NCI-H460 (cell line): ENCODE measurements at regions not wholly inside any gene's neighbourhood (a gene's known extent, or its start where the extent isn't known, plus 50 kb on each side); places are given as distances from the start of the nearest gene placed in this dataset.
"Not testable (repeated sequence)": the region's sequence is repeated elsewhere in the genome, so short reads cannot be mapped to it uniquely, and the experiment has no call there.

ENCODE experiments used
- DNase-seq: peaks from one replicate; pipeline ENCODE4 v3.0.0-alpha.2; 2016; ENCODE audit warnings: low read depth; ENCODE audit errors: extremely low read depth

DNA sequence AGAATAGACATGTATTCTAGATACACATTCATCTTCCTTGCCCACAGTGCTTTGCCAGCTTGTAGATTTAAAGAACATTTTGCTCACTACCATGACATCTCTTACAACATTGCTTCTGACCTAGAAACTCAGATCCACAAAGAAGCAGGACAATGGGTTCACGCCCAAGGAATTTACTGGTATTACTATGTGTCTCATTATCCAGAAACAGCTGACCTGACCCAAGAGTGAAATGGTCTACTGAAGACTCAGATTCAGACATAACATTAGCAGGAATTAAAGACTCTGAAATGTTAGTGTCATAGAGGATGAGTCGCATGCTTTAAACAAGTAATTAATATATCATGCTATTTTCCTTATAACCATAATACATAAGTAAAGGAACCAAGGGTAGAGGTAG is 731.4 kb downstream of the GALC start:
- no peak for DNase-seq

DNA sequence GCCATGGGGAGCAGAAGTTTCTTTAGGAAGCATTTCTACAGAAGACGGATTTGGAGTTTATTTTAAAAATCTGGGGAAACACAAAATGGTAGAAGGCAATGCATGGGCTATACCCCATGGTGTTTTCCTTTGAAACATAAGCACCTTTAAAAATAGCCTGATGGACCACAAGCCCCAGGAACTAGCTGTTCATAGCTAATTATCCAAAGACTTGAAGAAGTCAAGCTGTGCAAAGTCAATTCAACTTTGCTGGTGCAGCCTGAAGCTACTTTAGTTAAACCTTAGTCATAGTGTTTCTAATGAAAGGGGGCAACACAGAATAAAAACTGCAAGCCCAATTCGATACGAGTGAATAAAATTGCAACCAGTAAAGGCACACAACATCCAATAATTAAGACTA is 732.5 kb downstream of the GALC start:
- no peak for DNase-seq

DNA sequence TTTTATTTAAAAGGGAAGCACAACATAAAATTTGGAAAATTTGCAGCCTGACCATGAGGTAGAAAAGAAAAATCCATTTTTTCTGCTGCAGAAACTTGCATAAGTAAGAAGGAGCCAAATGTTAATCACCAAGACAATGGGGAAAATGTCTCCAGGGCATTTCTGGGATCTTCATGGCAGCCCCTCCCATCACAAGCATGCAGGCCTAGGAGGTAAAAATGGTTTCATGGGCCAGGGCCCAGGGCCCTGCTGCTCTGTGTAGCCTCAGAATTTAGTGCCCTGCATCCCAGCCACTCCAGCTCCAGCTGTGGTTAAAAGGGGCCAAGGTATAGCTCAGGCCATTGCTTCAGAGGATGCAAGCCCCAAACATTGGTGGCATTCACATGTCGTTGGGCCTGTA is 735.6 kb downstream of the GALC start:
- no peak for DNase-seq

DNA sequence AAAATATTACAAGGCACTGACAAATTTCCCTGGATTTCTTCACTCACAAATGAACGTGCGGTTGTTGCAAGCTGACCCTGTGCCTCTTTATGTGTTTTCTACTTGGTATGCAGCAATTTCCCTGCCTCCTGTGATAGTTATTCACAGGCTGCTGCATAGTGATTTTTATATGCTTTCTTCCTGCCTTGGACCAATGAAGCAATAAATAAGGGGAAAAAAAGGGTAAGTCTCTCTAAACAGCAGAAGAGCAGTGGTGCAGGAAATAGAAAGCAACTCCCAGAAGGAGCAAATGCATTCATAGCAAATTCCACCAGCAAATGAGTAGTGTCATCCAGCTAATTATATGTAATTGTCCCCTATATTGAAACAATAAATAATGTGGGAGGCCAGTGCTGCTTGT is 737.9 kb downstream of the GALC start:
- no peak for DNase-seq

DNA sequence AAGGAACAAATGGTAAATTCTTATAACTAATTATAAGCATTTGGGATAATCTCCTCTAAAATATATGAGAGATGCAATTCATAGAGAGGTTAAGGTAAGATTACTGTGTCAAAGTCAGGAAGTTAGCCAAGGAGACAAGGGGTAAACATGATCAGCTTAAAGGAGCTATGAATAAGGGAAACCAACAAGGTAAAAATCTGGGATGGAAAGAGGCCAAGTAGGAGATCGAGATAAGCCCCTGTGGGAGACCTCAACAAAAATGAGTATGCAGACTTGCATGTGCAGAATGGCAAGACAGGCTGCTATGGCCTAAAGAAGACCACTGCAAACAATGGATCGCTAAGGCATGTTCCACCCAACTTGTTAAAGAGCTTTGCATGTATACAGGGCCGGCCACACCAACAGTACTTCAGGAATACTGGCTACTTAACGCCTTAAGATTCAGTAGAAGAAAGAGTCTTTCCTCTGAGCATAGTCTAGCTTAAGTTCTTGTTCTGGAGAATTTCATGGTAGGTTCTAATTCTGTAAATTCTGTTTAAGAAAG is 738.6 kb downstream of the GALC start:
- DNase-seq = no peak

DNA sequence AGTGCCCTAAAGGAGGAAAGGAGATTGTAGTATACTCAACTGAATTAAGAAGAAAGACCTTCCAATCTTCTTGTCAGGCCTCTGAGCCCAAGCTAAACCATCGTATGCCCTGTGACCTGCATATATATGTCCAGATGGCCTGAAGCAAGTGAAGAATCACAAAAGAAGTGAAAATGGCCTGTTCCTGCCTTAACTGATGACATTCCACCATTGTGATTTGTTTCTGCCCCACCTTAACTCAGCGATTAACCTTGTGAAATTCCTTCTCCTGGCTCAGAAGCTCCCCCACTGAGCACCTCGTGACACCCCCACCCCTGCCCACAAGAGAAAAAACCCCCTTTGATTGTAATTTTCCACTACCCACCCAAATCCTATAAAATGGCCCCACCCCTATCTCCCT is 739.2 kb downstream of the GALC start:
- DNase-seq = not testable (repeated sequence)

DNA sequence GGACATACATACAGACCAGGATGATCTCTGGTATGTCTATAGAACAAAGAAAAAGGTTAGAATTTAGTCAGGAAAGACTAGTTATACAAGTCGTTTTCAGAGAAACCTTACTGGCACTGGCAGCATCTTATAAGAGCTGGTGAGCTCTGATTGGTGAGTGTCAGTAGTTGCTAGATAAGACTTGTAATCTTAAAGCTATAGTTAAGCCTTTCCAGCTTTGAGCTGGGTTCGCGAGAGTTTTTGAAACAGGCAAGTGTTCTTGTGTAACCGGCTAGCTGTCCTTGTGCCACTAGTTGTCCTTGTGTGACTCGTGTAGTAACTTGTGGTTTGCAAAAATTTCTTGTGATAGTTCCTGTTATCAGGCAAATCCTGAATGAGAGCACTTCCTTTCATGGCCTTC is 740.9 kb downstream of the GALC start:
- no peak for DNase-seq

DNA sequence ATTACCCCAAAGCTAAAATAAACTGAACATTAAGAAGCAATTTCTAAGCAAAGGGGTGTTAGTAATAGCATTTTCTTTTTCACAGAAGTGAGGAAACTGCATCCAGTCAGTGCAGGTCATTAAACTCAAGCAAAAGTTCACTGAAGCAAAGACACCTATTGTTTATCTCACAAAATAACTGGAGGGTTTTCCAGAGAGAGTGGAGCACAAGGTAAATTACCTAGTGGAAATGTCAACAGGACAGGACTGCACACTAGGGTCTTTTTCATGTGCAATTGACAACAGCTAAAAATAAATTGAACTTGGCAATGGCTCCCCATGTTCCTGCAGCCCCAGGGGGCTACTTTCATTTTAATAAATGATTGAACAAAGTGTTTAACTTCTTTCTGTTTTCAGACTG is 742.0 kb downstream of the GALC start:
- DNase-seq = no peak

DNA sequence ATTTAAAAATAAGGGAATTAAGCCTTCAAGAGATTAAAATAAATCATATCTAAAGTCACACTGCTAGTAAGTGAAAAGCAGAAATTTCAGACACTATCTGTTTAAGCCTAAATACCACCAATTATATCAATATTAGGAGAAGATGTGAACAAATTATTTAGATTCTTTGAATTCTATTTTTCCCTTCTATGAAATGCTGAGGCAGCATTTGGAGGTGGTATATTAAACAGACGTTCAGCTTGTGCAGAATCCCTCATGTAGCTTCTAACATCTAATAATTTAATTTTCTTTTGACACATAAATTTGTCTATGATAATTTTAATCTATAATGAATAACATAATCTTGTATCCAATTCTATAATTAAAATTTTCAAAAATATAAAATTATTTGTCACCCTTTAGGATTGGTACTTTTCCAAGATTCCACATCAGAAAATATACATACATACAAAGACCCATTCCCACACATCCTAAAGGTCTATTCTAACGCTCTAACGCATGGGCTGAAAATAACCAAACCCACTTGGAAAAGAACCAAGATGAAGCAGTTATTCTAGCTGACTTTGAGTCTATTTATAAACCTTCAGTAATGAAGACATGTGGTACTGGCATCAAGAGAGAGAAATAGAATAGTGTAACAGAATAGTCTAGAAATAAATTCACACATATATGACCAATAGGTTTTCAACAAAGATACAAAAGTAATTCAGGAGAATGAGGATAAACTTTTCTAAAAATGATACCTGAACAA is 751.8 kb downstream of the GALC start:
- DNase-seq = no peak

DNA sequence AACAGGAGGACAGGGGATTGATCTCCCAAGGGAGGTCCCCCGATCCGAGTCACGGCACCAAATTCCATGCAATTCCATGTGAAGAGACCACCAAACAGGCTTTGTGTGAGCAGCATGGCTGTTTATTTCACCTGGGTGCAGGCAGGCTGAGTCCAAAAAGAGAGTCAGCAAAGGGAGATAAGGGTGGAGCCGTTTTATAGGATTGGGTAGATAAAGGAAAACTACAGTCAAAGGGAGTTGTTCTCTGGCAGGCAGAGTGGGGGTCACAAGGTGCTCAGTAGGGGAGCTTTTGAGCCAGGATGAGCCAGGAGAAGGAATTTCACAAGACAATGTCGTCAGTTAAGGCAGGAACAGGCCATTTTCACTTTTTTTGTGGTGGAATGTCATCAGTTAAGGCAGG is 752.7 kb downstream of the GALC start:
- not testable (repeated sequence) for DNase-seq

DNA sequence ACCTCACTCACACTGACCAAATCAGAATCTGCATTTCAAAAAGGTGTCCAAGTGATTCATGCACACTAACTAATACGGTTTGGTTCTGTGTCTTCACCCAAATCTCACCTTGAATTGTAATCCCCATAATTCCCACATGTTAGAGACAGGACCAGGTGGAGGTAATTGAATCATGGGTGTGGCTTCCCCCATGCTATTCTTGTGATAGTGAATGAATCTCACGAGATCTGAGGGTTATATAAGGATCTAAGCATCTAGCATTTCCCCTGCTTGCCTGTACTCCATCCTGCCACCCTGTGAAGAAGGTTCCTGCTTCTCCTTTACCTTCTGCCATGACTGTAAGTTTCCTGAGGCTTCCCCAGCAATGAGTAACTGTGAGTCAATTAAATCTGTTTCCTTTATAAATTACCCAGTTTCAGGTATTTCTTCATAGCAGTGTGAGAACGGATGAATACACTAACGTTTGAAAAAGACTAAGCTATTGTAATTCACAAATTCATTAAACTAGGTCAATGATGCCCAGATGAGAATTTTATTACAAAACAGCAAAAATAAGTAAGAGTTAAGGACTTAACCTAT is 759.1 kb downstream of the GALC start:
- no peak for DNase-seq

DNA sequence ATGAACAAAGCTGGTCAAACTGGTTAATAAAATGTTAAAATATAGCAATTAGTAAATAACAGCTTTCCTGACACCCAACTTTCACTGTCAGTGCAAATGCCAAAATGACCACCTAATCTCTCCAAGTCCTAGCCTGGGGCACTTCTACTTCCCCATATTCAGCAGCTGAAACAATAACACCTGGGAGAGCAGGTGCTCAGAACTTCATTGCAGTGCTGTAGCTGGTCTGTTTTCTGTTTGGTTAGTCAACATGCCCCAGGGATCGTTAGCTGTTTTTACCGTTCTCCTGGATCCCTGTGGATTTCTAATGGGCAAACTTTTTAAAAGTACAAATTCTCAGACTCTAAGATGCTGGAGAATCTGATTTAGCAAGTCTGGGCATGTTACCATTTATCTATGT is 759.7 kb downstream of the GALC start:
- no peak for DNase-seq

DNA sequence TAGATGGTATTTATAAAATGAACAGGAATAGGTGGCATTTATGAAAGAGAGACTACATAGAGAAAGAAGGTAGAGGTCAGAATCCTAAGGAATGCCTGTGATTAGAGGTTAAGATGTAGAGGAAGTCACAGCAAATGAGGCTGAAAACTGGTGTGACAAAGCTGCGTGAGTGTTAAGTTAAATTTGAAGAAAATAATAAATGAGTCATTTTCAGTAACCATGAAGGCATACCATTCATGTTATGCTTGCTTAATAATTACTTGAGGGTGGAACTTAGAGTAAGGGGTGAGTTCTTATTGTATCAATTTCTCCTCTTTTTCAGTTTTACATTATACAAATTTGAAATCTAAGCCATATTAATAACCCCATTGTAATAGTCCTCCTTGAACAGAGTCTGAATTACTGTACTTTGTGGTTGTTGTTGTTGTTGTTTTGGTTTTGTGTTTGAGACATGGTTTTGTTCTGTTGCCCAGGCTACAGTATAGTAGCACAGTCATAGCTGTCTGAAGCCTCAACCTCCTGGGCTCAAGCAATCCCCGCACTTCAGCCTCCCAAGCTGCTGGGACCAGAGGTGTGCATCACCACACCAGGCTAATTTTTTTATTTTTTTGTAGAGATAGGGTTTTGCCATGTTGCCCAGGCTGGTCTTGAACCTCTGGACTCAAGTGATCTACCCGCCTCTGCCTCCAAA is 761.5 kb downstream of the GALC start:
- DNase-seq = no peak

DNA sequence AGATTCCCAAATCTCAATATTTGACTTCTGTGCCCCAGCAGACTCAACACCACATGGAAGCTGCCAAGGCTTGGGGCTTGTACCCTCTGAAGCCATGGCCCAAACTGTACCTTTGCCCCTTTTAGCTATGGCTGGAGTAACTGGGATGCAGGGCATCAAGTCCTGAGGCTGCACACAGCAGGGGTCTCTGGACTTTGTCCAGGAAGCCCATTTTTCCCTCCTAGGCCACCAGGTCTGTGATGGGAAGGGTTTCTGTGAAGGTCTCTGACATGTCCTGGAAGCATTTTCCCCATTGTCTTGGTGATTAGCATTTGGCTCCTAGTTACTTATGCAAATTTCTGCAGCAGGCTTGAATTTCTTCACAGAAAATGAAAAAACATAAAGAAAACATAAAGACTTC is 762.3 kb downstream of the GALC start:
- no peak for DNase-seq

DNA sequence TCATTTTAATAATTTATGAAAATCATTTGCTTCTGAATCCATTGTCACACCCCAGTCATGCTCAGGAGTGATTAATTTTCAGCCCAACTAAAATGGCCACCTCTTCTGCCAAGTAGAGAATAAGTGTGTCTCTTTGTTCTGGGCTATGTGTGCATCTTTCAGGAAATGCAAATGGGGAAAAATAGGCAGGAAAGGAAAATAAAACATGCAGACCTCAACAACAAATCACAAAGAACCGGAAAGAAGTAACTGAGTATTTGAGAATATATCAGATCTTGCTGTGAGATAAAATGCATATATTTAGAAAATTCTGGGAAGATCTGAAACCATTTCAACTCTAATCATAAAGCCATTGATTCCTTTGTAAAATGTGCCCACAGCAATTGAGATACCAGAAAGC is 763.9 kb downstream of the GALC start:
- no peak for DNase-seq

DNA sequence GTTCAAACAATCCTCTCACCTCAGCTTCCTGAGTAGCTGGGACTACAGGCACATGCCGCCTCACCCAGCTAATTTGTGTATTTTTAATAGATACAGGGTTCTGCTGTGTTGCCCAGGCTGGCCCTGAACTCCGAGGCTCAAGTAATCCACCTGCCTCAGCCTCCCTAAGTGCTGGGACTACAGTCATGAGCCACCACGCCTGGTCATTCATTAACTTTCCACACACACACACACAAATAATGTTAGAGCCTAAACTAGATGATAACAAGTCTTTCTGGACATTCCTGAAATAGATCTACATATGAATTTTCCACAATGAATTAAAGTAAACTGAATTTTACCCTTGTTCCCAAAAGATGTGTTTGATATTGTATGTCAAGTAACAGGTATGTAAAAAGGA is 776.0 kb downstream of the GALC start:
- DNase-seq = no peak

DNA sequence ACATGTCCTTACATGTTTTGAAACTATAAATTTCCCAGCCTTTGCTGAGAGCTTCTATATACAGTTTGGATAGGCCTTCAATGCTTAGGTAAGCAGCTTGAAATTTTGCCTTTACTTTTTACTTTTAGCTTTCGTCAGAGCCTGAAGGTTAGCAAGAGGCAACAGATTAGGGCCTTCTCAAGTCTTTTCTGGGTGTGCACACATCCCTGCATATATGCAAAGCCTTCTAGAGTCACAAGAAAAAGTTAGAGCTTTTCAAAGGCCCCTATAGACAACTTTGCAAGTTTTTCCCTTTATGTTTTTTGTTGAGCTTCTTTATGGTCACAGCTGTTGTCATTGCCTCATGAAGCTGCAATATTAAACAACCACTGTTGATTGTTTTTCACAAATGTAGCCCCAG is 778.4 kb downstream of the GALC start:
- no peak for DNase-seq

DNA sequence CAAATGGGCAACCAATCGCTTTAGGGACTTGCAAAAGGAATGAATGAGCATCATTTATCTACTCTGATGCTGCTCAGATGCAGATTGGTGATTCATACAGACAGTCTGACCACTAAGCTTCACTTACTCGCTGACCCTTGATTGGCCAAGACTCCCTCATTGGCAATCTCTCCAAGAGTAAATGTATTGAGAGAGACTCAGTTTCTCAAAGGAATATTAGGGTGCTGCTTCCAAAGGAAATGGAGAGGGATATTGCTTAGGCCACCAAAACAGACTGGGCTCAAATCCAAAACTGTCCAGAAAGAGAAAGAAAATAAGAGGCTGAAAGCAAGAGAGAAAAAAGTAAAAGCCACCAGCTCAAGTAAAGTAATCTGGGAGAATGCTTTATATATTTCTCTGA is 785.2 kb downstream of the GALC start:
- DNase-seq = no peak

DNA sequence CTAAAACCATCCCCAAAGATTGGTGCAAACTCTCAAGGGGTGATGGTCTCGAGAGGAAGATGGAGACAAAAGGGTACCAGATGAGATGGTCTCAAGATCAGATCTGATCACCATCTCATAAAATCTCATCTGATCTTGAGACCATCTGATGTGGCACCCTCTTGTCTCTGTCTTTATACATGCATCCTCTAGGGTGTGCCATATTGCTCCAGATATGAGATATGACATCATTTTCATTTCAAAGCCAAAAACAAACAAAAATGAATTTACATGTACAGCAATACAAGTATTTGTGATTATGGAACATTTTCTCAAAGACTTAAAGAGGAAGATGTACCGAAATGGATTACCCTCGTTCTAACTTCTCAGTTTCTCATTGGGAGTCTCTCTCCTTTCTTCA is 787.2 kb downstream of the GALC start:
- no peak for DNase-seq

DNA sequence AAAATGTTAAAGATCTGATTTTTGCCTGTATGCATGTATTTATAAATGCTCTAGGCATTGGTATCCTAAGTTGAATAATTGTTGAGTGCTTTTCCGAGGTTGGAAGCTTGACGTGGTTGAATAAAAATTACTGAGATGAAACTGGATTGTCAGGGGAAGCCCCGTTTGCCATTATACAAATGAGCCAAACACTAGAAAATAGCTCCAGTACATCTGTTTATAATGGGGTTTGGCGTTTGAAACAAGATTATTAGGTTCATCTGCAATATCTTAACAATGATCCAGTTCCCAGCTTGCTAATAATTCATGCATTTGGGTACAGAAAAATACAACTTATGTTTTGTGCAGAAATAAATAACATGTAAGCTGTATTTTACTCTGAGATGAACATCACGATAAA is 789.6 kb downstream of the GALC start:
- DNase-seq = no peak

DNA sequence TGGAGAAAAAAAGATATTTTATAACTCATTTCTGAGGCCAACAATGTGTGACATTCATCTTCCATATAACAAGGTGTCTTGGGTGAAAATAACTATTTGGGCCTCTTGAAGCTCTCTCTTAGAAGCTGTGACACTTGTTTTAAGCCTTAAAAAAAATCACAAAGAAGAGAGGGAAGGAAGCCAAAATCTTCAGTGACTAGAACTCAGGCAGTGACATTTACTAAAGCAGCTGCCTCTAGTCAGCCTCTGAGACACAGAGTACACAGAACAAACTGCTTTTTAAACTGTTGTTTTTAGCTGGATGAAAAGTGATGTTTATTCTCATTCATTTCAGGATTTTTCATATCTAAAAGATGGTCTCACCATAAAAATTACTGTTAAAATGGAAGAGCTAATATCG is 793.6 kb downstream of the GALC start:
- DNase-seq = no peak

DNA sequence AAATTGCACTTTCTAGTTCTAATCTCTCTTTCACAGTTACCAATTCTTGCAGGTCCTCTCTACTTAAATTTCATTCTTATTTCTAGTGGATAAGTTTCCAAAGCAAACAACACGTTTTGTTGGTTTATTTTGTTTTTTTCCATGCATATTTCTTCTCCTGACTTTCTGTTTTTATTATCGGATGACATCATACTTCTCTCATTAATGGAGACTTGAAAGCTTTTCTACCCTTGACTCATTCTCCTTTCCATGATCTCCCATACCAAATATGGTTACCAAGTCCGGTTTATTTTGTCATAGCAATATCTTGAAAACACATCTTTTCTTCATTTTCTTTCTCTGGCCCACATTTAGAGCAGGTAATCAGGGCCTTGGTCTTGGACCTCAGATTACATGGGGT is 796.5 kb downstream of the GALC start:
- DNase-seq = no peak
